HEK293 (cell line): ENCODE measurements at regions not wholly inside any gene's neighbourhood (a gene's known extent, or its start where the extent isn't known, plus 50 kb on each side); places are given as distances from the start of the nearest gene placed in this dataset.

Experiments
- CTCF ChIA-PET: fragments of 350-600 bp; formaldehyde crosslinking; extraction: SDS; loops from one replicate; lab custom pipeline; 2021; ENCODE audit warnings: antibody characterized with exemption; lab: Yijun Ruan, JAX
- POLR2A ChIA-PET: fragments of 300-600 bp; formaldehyde crosslinking; extraction: SDS; loops from one replicate; lab custom pipeline; 2020; ENCODE audit warnings: antibody characterized with exemption, inconsistent platforms; lab: Yijun Ruan, JAX
- H3K27ac ChIP-seq: fragments of 200-500 bp; sonication (Bioruptor generic); 2 replicates; pipeline ENCODE4 v1.5.1; 2014; ENCODE audit warnings: low read depth, low read length, control low read depth, inconsistent platforms; ENCODE audit errors: extremely low read depth
- H3K36me3 ChIP-seq, 2 experiments: fragments of 200-500 bp in 1 of 2; sonication (Bioruptor generic) in 1 of 2; 1 replicate in 1 of 2; 2 replicates in 1 of 2; pipeline ENCODE4 v1.5.1; 2014 to 2017; ENCODE audit warnings: inconsistent platforms in 2 of 2, low read length in 2 of 2; ENCODE audit not compliant: control insufficient read depth in 2 of 2, insufficient read depth in 1 of 2
- H3K4me1 ChIP-seq: fragments of 200-500 bp; sonication (Bioruptor generic); 2 replicates; pipeline ENCODE4 v1.5.1; 2014; ENCODE audit warnings: mild to moderate bottlenecking, low read length, inconsistent platforms; ENCODE audit not compliant: control insufficient read depth, insufficient read depth
- H3K4me3 ChIP-seq: 2 replicates; pipeline ENCODE4 v1.5.1; 2011; ENCODE audit warnings: low read depth, mild to moderate bottlenecking, control low read depth, low read length, moderate library complexity
- H3K9me3 ChIP-seq: fragments of 200-500 bp; sonication (Bioruptor generic); 2 replicates; pipeline ENCODE4 v1.5.1; 2014; ENCODE audit warnings: low read depth, low read length, inconsistent platforms; ENCODE audit not compliant: control insufficient read depth, insufficient read depth
- BCL6B ChIP-seq: fragments of 450-650 bp; formaldehyde crosslinking; IDR thresholded peaks from 2 replicates; pipeline ENCODE4 v1.5.1; 2017; ENCODE audit warnings: missing biosample characterization, missing genetic modification characterization
- EGR2 ChIP-seq: fragments of 450-650 bp; formaldehyde crosslinking; IDR thresholded peaks from 2 replicates; pipeline ENCODE4 v1.5.1; 2016; ENCODE audit warnings: low read depth, missing biosample characterization, missing genetic modification characterization
- KLF9 ChIP-seq: fragments of 450-650 bp; formaldehyde crosslinking; IDR thresholded peaks from 2 replicates; pipeline ENCODE4 v1.5.1; 2016; ENCODE audit warnings: missing biosample characterization, missing genetic modification characterization, low read depth
- MYNN ChIP-seq: fragments of 450-650 bp; formaldehyde crosslinking; IDR thresholded peaks from 2 replicates; pipeline ENCODE4 v1.5.1; 2016; ENCODE audit warnings: missing biosample characterization, missing genetic modification characterization, borderline replicate concordance
- PRDM4 ChIP-seq: fragments of 450-650 bp; formaldehyde crosslinking; IDR thresholded peaks from 2 replicates; pipeline ENCODE4 v1.5.1; 2017; ENCODE audit warnings: missing biosample characterization, missing genetic modification characterization
- TRIM28 ChIP-seq: IDR thresholded peaks from 2 replicates; pipeline ENCODE4 v1.6.1; 2011; ENCODE audit warnings: low read length, control low read depth, borderline replicate concordance
- ZBTB44 ChIP-seq: fragments of 450-650 bp; IDR thresholded peaks from 2 replicates; pipeline ENCODE4 v1.5.1; 2018; ENCODE audit warnings: missing biosample characterization, mild to moderate bottlenecking, missing genetic modification characterization
- ZBTB49 ChIP-seq: fragments of 450-650 bp; formaldehyde crosslinking; IDR thresholded peaks from 2 replicates; pipeline ENCODE4 v1.5.1; 2016; ENCODE audit warnings: missing biosample characterization, missing genetic modification characterization, low read depth
- ZFP3 ChIP-seq: fragments of 450-650 bp; formaldehyde crosslinking; IDR thresholded peaks from 2 replicates; pipeline ENCODE4 v1.5.1; 2016; ENCODE audit warnings: low read depth, missing biosample characterization, missing genetic modification characterization
- ZNF10 ChIP-seq: fragments of 450-650 bp; formaldehyde crosslinking; IDR thresholded peaks from 2 replicates; pipeline ENCODE4 v1.5.1; 2017; ENCODE audit warnings: missing biosample characterization, missing genetic modification characterization
- ZNF214 ChIP-seq: fragments of 450-650 bp; formaldehyde crosslinking; IDR thresholded peaks from 2 replicates; pipeline ENCODE4 v1.5.1; 2017; ENCODE audit warnings: missing biosample characterization, mild to moderate bottlenecking, missing genetic modification characterization, borderline replicate concordance
- ZNF23 ChIP-seq: fragments of 450-650 bp; formaldehyde crosslinking; IDR thresholded peaks from 2 replicates; pipeline ENCODE4 v1.5.1; 2016; ENCODE audit warnings: missing biosample characterization, missing genetic modification characterization, borderline replicate concordance
- ZNF394 ChIP-seq: fragments of 450-650 bp; formaldehyde crosslinking; IDR thresholded peaks from 2 replicates; pipeline ENCODE4 v1.5.1; 2016; ENCODE audit warnings: missing biosample characterization, missing genetic modification characterization, mild to moderate bottlenecking, moderate library complexity, borderline replicate concordance
- ZNF423 ChIP-seq: fragments of 450-650 bp; formaldehyde crosslinking; IDR thresholded peaks from 2 replicates; pipeline ENCODE4 v1.5.1; 2016; ENCODE audit warnings: missing biosample characterization, missing genetic modification characterization
- ZNF48 ChIP-seq: fragments of 450-650 bp; formaldehyde crosslinking; IDR thresholded peaks from 2 replicates; pipeline ENCODE4 v1.5.1; 2016; ENCODE audit warnings: missing biosample characterization, missing genetic modification characterization
- ZNF510 ChIP-seq: fragments of 450-650 bp; formaldehyde crosslinking; IDR thresholded peaks from 2 replicates; pipeline ENCODE4 v1.5.1; 2018; ENCODE audit warnings: mild to moderate bottlenecking, missing genetic modification characterization, missing biosample characterization; ENCODE audit not compliant: insufficient replicate concordance
- ZNF529 ChIP-seq: fragments of 450-650 bp; formaldehyde crosslinking; IDR thresholded peaks from 2 replicates; pipeline ENCODE4 v1.5.1; 2017; ENCODE audit warnings: missing genetic modification characterization, missing biosample characterization; ENCODE audit not compliant: insufficient replicate concordance
- ZNF558 ChIP-seq: fragments of 450-650 bp; formaldehyde crosslinking; IDR thresholded peaks from 2 replicates; pipeline ENCODE4 v1.5.1; 2016; ENCODE audit warnings: missing biosample characterization, missing genetic modification characterization
- ZNF596 ChIP-seq: fragments of 450-650 bp; IDR thresholded peaks from 2 replicates; pipeline ENCODE4 v1.5.0; 2018; ENCODE audit warnings: missing biosample characterization, mild to moderate bottlenecking, missing genetic modification characterization, moderate library complexity
- ZNF701 ChIP-seq: fragments of 450-650 bp; formaldehyde crosslinking; IDR thresholded peaks from 2 replicates; pipeline ENCODE4 v1.5.1; 2016; ENCODE audit warnings: missing biosample characterization, missing genetic modification characterization
- ZNF747 ChIP-seq: fragments of 450-650 bp; formaldehyde crosslinking; IDR thresholded peaks from 2 replicates; pipeline ENCODE4 v1.5.1; 2016; ENCODE audit warnings: missing biosample characterization, missing genetic modification characterization

GRCh38 chr18:67794521-67794920 lies 278.0 kb upstream of the DSEL start (continued):
- TF ChIP-seq ZNF48 (tag by site-specific recombination) (no peak), ZNF596 (tag by site-specific recombination) (no peak), KLF9 (no peak), TRIM28 (no peak), BCL6B (tag by site-specific recombination) (no peak), ZNF394 (tag by site-specific recombination) (no peak), ZBTB49 (tag by site-specific recombination) (no peak), ZNF423 (tag by site-specific recombination) (no peak)
- TF ChIP-seq, all 188 proteins: peak for 0

GRCh38 chr18:67790527-67790926 lies 274.0 kb upstream of the DSEL start:
- Histone ChIP-seq H3K36me3 (no peaks in the 10 kb centered on the region), H3K4me3 (no peak overlapping the region), H3K4me1 (no peaks in the 10 kb centered on the region), H3K27ac (no peak overlapping the region), H3K9me3 (no peaks in the 10 kb centered on the region)
- ChIA-PET POLR2A (no interaction called here), CTCF (no interaction called here)
- TF ChIP-seq ZFP3 (no peak), ZNF701 (tag by site-specific recombination) (no peak), ZNF423 (tag by site-specific recombination) (no peak), EGR2 (tag by site-specific recombination) (no peak)

- ChIA-PET POLR2A (no interaction called here), CTCF (interaction anchor here (0.9 kb wide), 1 partner anchor 12 kb away, joined by 3 read pairs; no protein-coding TSS in a partner anchor)
- Histone ChIP-seq H3K27ac (no peak overlapping the region), H3K36me3 (no peaks in the 10 kb centered on the region), H3K4me3 (no peak overlapping the region), H3K9me3 (no peaks in the 10 kb centered on the region), H3K4me1 (no peaks in the 10 kb centered on the region)
- TF ChIP-seq ZNF529 (tag by site-specific recombination) (no peak), ZNF510 (tag by site-specific recombination) (no peak), ZNF10 (tag by site-specific recombination) (no peak), ZNF214 (no peak), ZNF747 (tag by site-specific recombination) (no peak), ZNF23 (tag by site-specific recombination) (no peak), ZBTB44 (tag by site-specific recombination) (no peak), ZNF558 (tag by site-specific recombination) (no peak), MYNN (tag by site-specific recombination) (no peak), PRDM4 (tag by site-specific recombination) (no peak)
These were observed 272.6 kb upstream of the DSEL start for GRCh38 chr18:67789165-67789545.
